ENCODE measurements at regions not wholly inside any gene's neighbourhood (a gene's known extent, or its start where the extent isn't known, plus 50 kb on each side); places are given as distances from the start of the nearest gene placed in this dataset.

- H2AK5ac ChIP-seq (ENCODE audit: low read depth, low read length) = no peak overlapping the region
- H3K14ac ChIP-seq (ENCODE audit: low read length) = no peak overlapping the region
- no peak overlapping the region for H3K27ac ChIP-seq (replicated peaks; ENCODE audit: low read length)
- no peaks in the 10 kb centered on the region for H3K27me3 ChIP-seq (ENCODE audit: control insufficient read depth in 3 of 3, insufficient read depth in 3 of 3, low read depth in 1 of 3, low read length in 3 of 3)
- no peak overlapping the region for H4K8ac ChIP-seq (ENCODE audit: low read depth, low read length)
- peaks cover 0 to 1% of the 10 kb centered on the region in 2 donors for H3K4me1 ChIP-seq (ENCODE audit: control insufficient read depth in 2 of 2, insufficient read depth in 1 of 2, low read depth in 1 of 2, low read length in 2 of 2)
- no peak for DNase-seq (ENCODE audit: low spot score)
- no peak overlapping the region for H2BK12ac ChIP-seq (ENCODE audit: low read length)
- no peak overlapping the region for H3K18ac ChIP-seq (ENCODE audit: low read length)
- H3K79me1 ChIP-seq (ENCODE audit: low read depth, low read length) = no peaks in the 10 kb centered on the region
- no peak overlapping the region for H4K91ac ChIP-seq (ENCODE audit: low read depth, low read length, poor library complexity)
- no peak overlapping the region for H3K4ac ChIP-seq (ENCODE audit: low read length)
- WGBS, 2 donors (ENCODE audit: extremely low coverage in 2 of 2, insufficient read length in 2 of 2, insufficient replicate concordance in 1 of 2) = no CpG with 5 or more reads among the region's 6 CpGs
- H3K9me3 ChIP-seq (replicated peaks in 1 of 2; ENCODE audit: control insufficient read depth in 2 of 2, insufficient read depth in 1 of 2, low read depth in 1 of 2, low read length in 2 of 2) = no peaks in the 10 kb centered on the region
- no peak overlapping the region for H2BK15ac ChIP-seq (ENCODE audit: low read length)
- H2BK120ac ChIP-seq (ENCODE audit: low read depth, low read length) = no peak overlapping the region
- H3K36me3 ChIP-seq (replicated peaks in 1 of 2; ENCODE audit: control insufficient read depth in 2 of 2, insufficient read depth in 2 of 2, low read length in 2 of 2) = no peaks in the 10 kb centered on the region
- H3K4me3 ChIP-seq (ENCODE audit: low read length in 2 of 2) = no peak overlapping the region
- H2BK5ac ChIP-seq (ENCODE audit: low read length) = no peak overlapping the region
- H3K9ac ChIP-seq (ENCODE audit: low read depth, low read length, poor library complexity) = no peak overlapping the region
- no peak overlapping the region for H3K4me2 ChIP-seq (ENCODE audit: insufficient read depth, low read length, poor library complexity, severe bottlenecking)
- H3K23ac ChIP-seq (ENCODE audit: low read depth, low read length, poor library complexity) = no peak overlapping the region
- no peak overlapping the region for H2AFZ ChIP-seq (ENCODE audit: low read length)
These were observed 310.0 kb upstream of the TSHZ3 start for GRCh38 chr19:31658993-31659896.

DNA sequence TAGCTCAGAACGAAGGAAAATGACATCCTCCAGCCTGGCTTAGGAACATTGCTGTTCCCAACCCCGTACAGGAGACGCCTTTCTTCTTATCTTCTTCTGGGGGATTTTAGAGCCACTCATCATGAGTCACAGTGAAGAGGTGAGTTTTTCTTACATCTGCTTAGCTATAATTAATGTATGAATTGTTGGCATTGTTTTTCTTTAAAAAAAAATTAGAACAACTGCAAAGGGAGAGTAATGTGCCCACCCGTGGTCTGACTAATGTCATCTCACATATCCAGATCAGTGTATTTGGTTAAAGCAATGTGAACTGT lies 310.6 kb upstream of the TSHZ3 start:
- no peak overlapping the region for H3K4ac ChIP-seq (ENCODE audit: low read length)
- no peak overlapping the region for H4K91ac ChIP-seq (ENCODE audit: low read depth, low read length, poor library complexity)
- no peak overlapping the region for H2AFZ ChIP-seq (ENCODE audit: low read length)
- no peak overlapping the region for H3K18ac ChIP-seq (ENCODE audit: low read length)
- H3K27me3 ChIP-seq (ENCODE audit: control insufficient read depth in 3 of 3, insufficient read depth in 3 of 3, low read depth in 1 of 3, low read length in 3 of 3) = no peaks in the 10 kb centered on the region
- no peak overlapping the region for H3K23ac ChIP-seq (ENCODE audit: low read depth, low read length, poor library complexity)
- no peak overlapping the region for H4K8ac ChIP-seq (ENCODE audit: low read depth, low read length)
- H3K9me3 ChIP-seq (replicated peaks in 1 of 2; ENCODE audit: control insufficient read depth in 2 of 2, insufficient read depth in 1 of 2, low read depth in 1 of 2, low read length in 2 of 2) = no peaks in the 10 kb centered on the region
- no peak overlapping the region for H3K27ac ChIP-seq (replicated peaks; ENCODE audit: low read length)
- no peak overlapping the region for H3K4me3 ChIP-seq (ENCODE audit: low read length in 2 of 2)
- no peak overlapping the region for H2BK12ac ChIP-seq (ENCODE audit: low read length)
- H3K4me2 ChIP-seq (ENCODE audit: insufficient read depth, low read length, poor library complexity, severe bottlenecking) = no peak overlapping the region
- no peak overlapping the region for H2AK5ac ChIP-seq (ENCODE audit: low read depth, low read length)
- H2BK15ac ChIP-seq (ENCODE audit: low read length) = no peak overlapping the region
- peaks cover 0 to 1% of the 10 kb centered on the region in 2 donors for H3K4me1 ChIP-seq (ENCODE audit: control insufficient read depth in 2 of 2, insufficient read depth in 1 of 2, low read depth in 1 of 2, low read length in 2 of 2)
- H2BK120ac ChIP-seq (ENCODE audit: low read depth, low read length) = no peak overlapping the region
- no CpG with 5 or more reads among the region's 4 CpGs for whole genome bisulfite sequencing, 2 donors (ENCODE audit: extremely low coverage in 2 of 2, insufficient read length in 2 of 2, insufficient replicate concordance in 1 of 2)
- no peaks in the 10 kb centered on the region for H3K36me3 ChIP-seq (replicated peaks in 1 of 2; ENCODE audit: control insufficient read depth in 2 of 2, insufficient read depth in 2 of 2, low read length in 2 of 2)
- no peak overlapping the region for H3K9ac ChIP-seq (ENCODE audit: low read depth, low read length, poor library complexity)
- no peak overlapping the region for H2BK5ac ChIP-seq (ENCODE audit: low read length)
- no peak for DNase-seq (ENCODE audit: low spot score)
- H3K79me1 ChIP-seq (ENCODE audit: low read depth, low read length) = no peaks in the 10 kb centered on the region
- H3K14ac ChIP-seq (ENCODE audit: low read length) = no peak overlapping the region

DNA sequence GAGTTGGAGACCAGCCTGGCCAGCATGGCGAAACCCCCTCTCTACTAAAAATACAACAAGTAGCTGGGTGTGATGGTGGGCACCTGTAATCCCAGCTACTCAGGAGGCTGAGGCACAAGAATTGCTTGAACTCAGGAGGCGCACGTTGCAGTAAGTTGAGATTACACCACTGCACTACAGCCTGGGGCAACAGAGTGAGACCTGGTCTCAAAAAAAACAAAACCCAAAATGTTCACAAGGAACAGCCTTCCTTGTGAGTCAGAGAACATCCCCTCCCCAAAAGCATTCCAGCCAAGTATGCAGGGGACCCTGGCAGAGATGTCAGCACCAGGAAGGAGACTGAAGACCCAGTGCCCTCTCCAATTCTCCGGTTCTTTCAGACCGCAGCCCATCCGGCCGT lies 314.9 kb upstream of the TSHZ3 start:
- Histone ChIP-seq H2AK5ac (ENCODE audit: low read depth, low read length) (no peak overlapping the region), H3K4me3 (ENCODE audit: low read length in 2 of 2) (no peak overlapping the region), H2BK5ac (ENCODE audit: low read length) (no peak overlapping the region), H4K8ac (ENCODE audit: low read depth, low read length) (no peak overlapping the region), H3K9ac (ENCODE audit: low read depth, low read length, poor library complexity) (no peak overlapping the region), H3K9me3 (replicated peaks in 1 of 2; ENCODE audit: control insufficient read depth in 2 of 2, insufficient read depth in 1 of 2, low read depth in 1 of 2, low read length in 2 of 2) (no peaks in the 10 kb centered on the region), H3K23ac (ENCODE audit: low read depth, low read length, poor library complexity) (no peak overlapping the region), H3K36me3 (replicated peaks in 1 of 2; ENCODE audit: control insufficient read depth in 2 of 2, insufficient read depth in 2 of 2, low read length in 2 of 2) (no peaks in the 10 kb centered on the region), H3K4me1 (ENCODE audit: control insufficient read depth in 2 of 2, insufficient read depth in 1 of 2, low read depth in 1 of 2, low read length in 2 of 2) (peaks cover 0 to 1% of the 10 kb centered on the region in 2 donors), H2BK15ac (ENCODE audit: low read length) (no peak overlapping the region), H4K91ac (ENCODE audit: low read depth, low read length, poor library complexity) (no peak overlapping the region), H2BK120ac (ENCODE audit: low read depth, low read length) (no peak overlapping the region), H3K27me3 (ENCODE audit: control insufficient read depth in 3 of 3, insufficient read depth in 3 of 3, low read depth in 1 of 3, low read length in 3 of 3) (no peaks in the 10 kb centered on the region), H3K14ac (ENCODE audit: low read length) (no peak overlapping the region), H2BK12ac (ENCODE audit: low read length) (no peak overlapping the region), H3K18ac (ENCODE audit: low read length) (no peak overlapping the region), H3K79me1 (ENCODE audit: low read depth, low read length) (no peaks in the 10 kb centered on the region), H2AFZ (ENCODE audit: low read length) (no peak overlapping the region), H3K4me2 (ENCODE audit: insufficient read depth, low read length, poor library complexity, severe bottlenecking) (no peak overlapping the region), H3K4ac (ENCODE audit: low read length) (no peak overlapping the region), H3K27ac (replicated peaks; ENCODE audit: low read length) (no peak overlapping the region)
- DNase-seq (ENCODE audit: low spot score) = no peak
- WGBS, 2 donors (ENCODE audit: extremely low coverage in 2 of 2, insufficient read length in 2 of 2, insufficient replicate concordance in 1 of 2) = no CpG with 5 or more reads among the region's 7 CpGs

DNA sequence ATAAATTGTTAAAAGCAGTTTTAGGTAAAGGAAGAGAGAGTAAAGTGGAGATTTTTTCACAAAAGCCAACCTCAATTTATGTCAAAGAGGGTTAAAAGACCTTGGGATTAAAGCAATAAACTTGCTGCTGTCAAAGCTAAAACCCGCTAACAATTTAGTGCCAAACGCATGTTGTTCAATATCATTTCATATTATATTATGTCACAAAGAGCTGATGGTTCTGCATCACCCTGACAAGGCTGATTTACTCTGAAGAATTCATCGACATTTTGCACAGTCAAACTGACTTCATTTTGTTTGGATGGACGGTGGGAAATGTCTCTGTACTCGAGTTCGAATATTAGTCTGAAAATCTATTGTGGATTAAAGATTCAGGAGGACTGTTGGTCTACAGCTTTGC lies 315.8 kb upstream of the TSHZ3 start:
- Histone ChIP-seq H4K8ac (ENCODE audit: low read depth, low read length) (no peak overlapping the region), H3K27ac (replicated peaks; ENCODE audit: low read length) (no peak overlapping the region), H4K91ac (ENCODE audit: low read depth, low read length, poor library complexity) (no peak overlapping the region), H3K36me3 (replicated peaks in 1 of 2; ENCODE audit: control insufficient read depth in 2 of 2, insufficient read depth in 2 of 2, low read length in 2 of 2) (no peaks in the 10 kb centered on the region), H2BK12ac (ENCODE audit: low read length) (no peak overlapping the region), H2BK15ac (ENCODE audit: low read length) (no peak overlapping the region), H3K9me3 (replicated peaks in 1 of 2; ENCODE audit: control insufficient read depth in 2 of 2, insufficient read depth in 1 of 2, low read depth in 1 of 2, low read length in 2 of 2) (no peaks in the 10 kb centered on the region), H2BK5ac (ENCODE audit: low read length) (no peak overlapping the region), H3K18ac (ENCODE audit: low read length) (no peak overlapping the region), H3K23ac (ENCODE audit: low read depth, low read length, poor library complexity) (no peak overlapping the region), H3K4me3 (ENCODE audit: low read length in 2 of 2) (no peak overlapping the region), H3K14ac (ENCODE audit: low read length) (no peak overlapping the region), H2BK120ac (ENCODE audit: low read depth, low read length) (no peak overlapping the region), H3K9ac (ENCODE audit: low read depth, low read length, poor library complexity) (no peak overlapping the region), H3K4me2 (ENCODE audit: insufficient read depth, low read length, poor library complexity, severe bottlenecking) (no peak overlapping the region), H2AFZ (ENCODE audit: low read length) (no peak overlapping the region), H3K27me3 (ENCODE audit: control insufficient read depth in 3 of 3, insufficient read depth in 3 of 3, low read depth in 1 of 3, low read length in 3 of 3) (no peaks in the 10 kb centered on the region), H3K4me1 (ENCODE audit: control insufficient read depth in 2 of 2, insufficient read depth in 1 of 2, low read depth in 1 of 2, low read length in 2 of 2) (peaks cover 0 to 1% of the 10 kb centered on the region in 2 donors), H3K79me1 (ENCODE audit: low read depth, low read length) (no peaks in the 10 kb centered on the region), H2AK5ac (ENCODE audit: low read depth, low read length) (no peak overlapping the region), H3K4ac (ENCODE audit: low read length) (no peak overlapping the region)
- DNase-seq (ENCODE audit: low spot score) = no peak
- no CpG with 5 or more reads among the region's 6 CpGs for WGBS, 2 donors (ENCODE audit: extremely low coverage in 2 of 2, insufficient read length in 2 of 2, insufficient replicate concordance in 1 of 2)

Measured in neuronal stem cell (in vitro differentiated cells).